Esophagus muscularis mucosa (tissue), 4 donors: ENCODE measurements at regions not wholly inside any gene's neighbourhood (a gene's known extent, or its start where the extent isn't known, plus 50 kb on each side); places are given as distances from the start of the nearest gene placed in this dataset.

Experiments used
- EP300 ChIP-seq: sonication (generic); formaldehyde crosslinking; IDR thresholded peaks from one replicate; pipeline ENCODE4 v1.6.1; 2017; ENCODE audit warnings: antibody characterized with exemption
- POLR2A ChIP-seq: fragments of 450-650 bp; IDR thresholded peaks from one replicate; pipeline ENCODE4 v1.6.1; 2017; ENCODE audit warnings: antibody characterized with exemption, moderate library complexity, mild to moderate bottlenecking, low read depth
- POLR2AphosphoS5 ChIP-seq, 2 donors: sonication (generic); formaldehyde crosslinking; IDR thresholded peaks; one replicate each; pipeline ENCODE4 v1.6.1; 2017; ENCODE audit warnings: antibody characterized with exemption in 2 of 2
- TF ChIP-seq, protein P1 (sequence below), 3 experiments: fragments of 200-600 bp in 2 of 3; fragments of 450-650 bp in 1 of 3; sonication (generic) in 2 of 3; IDR thresholded peaks; one replicate each; pipeline ENCODE4 v1.5.1; 2017 to 2019; ENCODE audit warnings: antibody characterized with exemption in 3 of 3, mild to moderate bottlenecking in 2 of 3, moderate library complexity in 1 of 3

DNA sequence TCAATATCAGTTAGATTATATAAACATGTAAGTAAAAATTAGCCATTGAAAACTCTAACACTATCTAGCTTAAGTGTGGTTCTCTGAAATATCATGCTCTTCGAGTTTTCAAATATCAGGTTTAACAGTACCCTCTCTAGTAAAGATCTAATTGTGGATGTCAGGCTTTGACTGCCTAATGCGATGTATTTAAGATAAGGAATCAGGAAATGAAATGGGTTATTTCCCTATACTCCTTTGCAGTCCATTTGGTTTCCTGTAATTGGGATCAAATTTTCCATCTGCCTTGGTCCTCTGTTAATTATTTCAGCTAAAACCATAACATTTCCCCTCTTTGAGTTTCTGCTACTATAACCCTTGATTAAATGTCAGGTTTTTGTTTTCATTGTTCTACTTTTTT is 361.3 kb upstream of the MMS22L start:
- TF ChIP-seq, protein P1, sequence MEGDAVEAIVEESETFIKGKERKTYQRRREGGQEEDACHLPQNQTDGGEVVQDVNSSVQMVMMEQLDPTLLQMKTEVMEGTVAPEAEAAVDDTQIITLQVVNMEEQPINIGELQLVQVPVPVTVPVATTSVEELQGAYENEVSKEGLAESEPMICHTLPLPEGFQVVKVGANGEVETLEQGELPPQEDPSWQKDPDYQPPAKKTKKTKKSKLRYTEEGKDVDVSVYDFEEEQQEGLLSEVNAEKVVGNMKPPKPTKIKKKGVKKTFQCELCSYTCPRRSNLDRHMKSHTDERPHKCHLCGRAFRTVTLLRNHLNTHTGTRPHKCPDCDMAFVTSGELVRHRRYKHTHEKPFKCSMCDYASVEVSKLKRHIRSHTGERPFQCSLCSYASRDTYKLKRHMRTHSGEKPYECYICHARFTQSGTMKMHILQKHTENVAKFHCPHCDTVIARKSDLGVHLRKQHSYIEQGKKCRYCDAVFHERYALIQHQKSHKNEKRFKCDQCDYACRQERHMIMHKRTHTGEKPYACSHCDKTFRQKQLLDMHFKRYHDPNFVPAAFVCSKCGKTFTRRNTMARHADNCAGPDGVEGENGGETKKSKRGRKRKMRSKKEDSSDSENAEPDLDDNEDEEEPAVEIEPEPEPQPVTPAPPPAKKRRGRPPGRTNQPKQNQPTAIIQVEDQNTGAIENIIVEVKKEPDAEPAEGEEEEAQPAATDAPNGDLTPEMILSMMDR (IDR thresholded peaks at IDR 0.05), result no peak
- no peak for TF ChIP-seq POLR2AphosphoS5 (IDR thresholded peaks at IDR 0.05)
- no peak for TF ChIP-seq POLR2A
- no peak for TF ChIP-seq EP300
